WTC11 (cell line): ENCODE measurements at regions not wholly inside any gene's neighbourhood (a gene's known extent, or its start where the extent isn't known, plus 50 kb on each side); places are given as distances from the start of the nearest gene placed in this dataset.
A peak's percentile ranks its signal among the peaks of the same experiment; 100 is the strongest.

Experiments
- ATAC-seq: fragments of 200-7000 bp; cut with Tn5 transposase; 2 replicates; pipeline ENCODE4 v1.10.0; 2021; ENCODE audit warnings: mild to moderate bottlenecking, moderate library complexity
- CTCF ChIA-PET: fragments of 300-600 bp; sonication (Branson Sonifier 250); formaldehyde crosslinking; loops from one replicate; lab custom pipeline; 2021; ENCODE audit warnings: antibody characterized with exemption; lab: Charles Lee
- POLR2A ChIA-PET: fragments of 350-600 bp; sonication (Branson Sonifier 250); formaldehyde crosslinking; loops from one replicate; lab custom pipeline; 2021; ENCODE audit warnings: antibody characterized with exemption; lab: Charles Lee
- DNase-seq: peaks from one replicate; pipeline ENCODE4 v3.0.0; 2021; ENCODE audit warnings: low spot score
- H3K27ac Mint-ChIP-seq: 2 replicates; pipeline ENCODE4 v1.8.0; 2021; ENCODE audit warnings: mixed read lengths
- H3K27me3 Mint-ChIP-seq: 2 replicates; pipeline ENCODE4 v1.8.0; 2021; ENCODE audit warnings: low read depth, mild to moderate bottlenecking, moderate library complexity, mixed read lengths
- H3K36me3 Mint-ChIP-seq: 2 replicates; pipeline ENCODE4 v1.8.0; 2021; ENCODE audit warnings: mixed read lengths
- H3K4me1 Mint-ChIP-seq: 2 replicates; pipeline ENCODE4 v1.8.0; 2022; ENCODE audit warnings: mixed read lengths
- H3K4me3 Mint-ChIP-seq: 2 replicates; pipeline ENCODE4 v1.8.0; 2021; ENCODE audit warnings: mild to moderate bottlenecking, moderate library complexity, mixed read lengths
- H3K9me3 Mint-ChIP-seq: 2 replicates; pipeline ENCODE4 v1.8.0; 2021; ENCODE audit warnings: mixed read lengths
- ATF2 ChIP-seq: sonication (generic); formaldehyde crosslinking; IDR thresholded peaks from 2 replicates; pipeline ENCODE4 v1.8.1; 2022; ENCODE audit warnings: low read depth, missing genetic modification reagents, borderline replicate concordance
- CREM ChIP-seq: sonication (generic); formaldehyde crosslinking; IDR thresholded peaks from 2 replicates; pipeline ENCODE4 v1.8.1; 2022; ENCODE audit warnings: mild to moderate bottlenecking, missing genetic modification reagents, moderate library complexity
- GABPB1 ChIP-seq: sonication (generic); formaldehyde crosslinking; IDR thresholded peaks from 2 replicates; pipeline ENCODE4 v1.8.1; 2023; ENCODE audit warnings: mild to moderate bottlenecking, missing genetic modification reagents
- JAZF1 ChIP-seq: fragments of 250-450 bp; sonication (Bioruptor Pico); IDR thresholded peaks from 2 replicates; pipeline ENCODE4 v1.9.0; 2021; ENCODE audit warnings: moderate library complexity, mild to moderate bottlenecking, inconsistent platforms
- JUN ChIP-seq: sonication (generic); formaldehyde crosslinking; IDR thresholded peaks from 2 replicates; pipeline ENCODE4 v1.8.0; 2023; ENCODE audit warnings: mild to moderate bottlenecking, missing genetic modification reagents
- MYBL2 ChIP-seq: sonication (generic); formaldehyde crosslinking; IDR thresholded peaks from 2 replicates; pipeline ENCODE4 v1.8.1; 2023; ENCODE audit warnings: mild to moderate bottlenecking, moderate library complexity, missing genetic modification reagents
- OVOL2 ChIP-seq: fragments of 250-450 bp; sonication (Bioruptor Pico); IDR thresholded peaks from 2 replicates; pipeline ENCODE4 v1.9.0; 2021; ENCODE audit warnings: mild to moderate bottlenecking, borderline replicate concordance
- PREB ChIP-seq: sonication (generic); formaldehyde crosslinking; IDR thresholded peaks from 2 replicates; pipeline ENCODE4 v1.8.1; 2022; ENCODE audit warnings: mild to moderate bottlenecking, missing genetic modification reagents, moderate library complexity, borderline replicate concordance
- PRRX2 ChIP-seq: fragments of 250-450 bp; sonication (Bioruptor Pico); IDR thresholded peaks from 2 replicates; pipeline ENCODE4 v1.8.0; 2021; ENCODE audit warnings: mild to moderate bottlenecking
- SMAD4 ChIP-seq: sonication (generic); formaldehyde crosslinking; IDR thresholded peaks from 2 replicates; pipeline ENCODE4 v1.8.0; 2022; ENCODE audit warnings: mild to moderate bottlenecking, missing genetic modification reagents
- TEAD1 ChIP-seq: sonication (generic); formaldehyde crosslinking; IDR thresholded peaks from 2 replicates; pipeline ENCODE4 v1.8.0; 2022; ENCODE audit warnings: mild to moderate bottlenecking, missing genetic modification reagents
- ZNF232 ChIP-seq: sonication (generic); formaldehyde crosslinking; IDR thresholded peaks from 2 replicates; pipeline ENCODE4 v1.8.0; 2022; ENCODE audit warnings: mild to moderate bottlenecking, missing genetic modification reagents
- ZNF317 ChIP-seq: sonication (generic); formaldehyde crosslinking; IDR thresholded peaks from 2 replicates; pipeline ENCODE4 v1.8.1; 2023; ENCODE audit warnings: low read depth, mild to moderate bottlenecking, moderate library complexity, missing genetic modification reagents, borderline replicate concordance
- ZNF425 ChIP-seq: fragments of 250-450 bp; sonication (Bioruptor Pico); conservative IDR thresholded peaks from 2 replicates; pipeline ENCODE4 v1.9.0; 2021; ENCODE audit warnings: mild to moderate bottlenecking
- ZNF532 ChIP-seq: fragments of 250-450 bp; sonication (Bioruptor Pico); IDR thresholded peaks from 2 replicates; pipeline ENCODE4 v1.9.0; 2021; ENCODE audit warnings: mild to moderate bottlenecking, borderline replicate concordance

GRCh38 chr17:59512844-59513385, 52.5 kb upstream of the DHX40 start:
- CTCF ChIA-PET = interaction anchor here (1.2 kb wide), 1 partner anchor 9 kb away, joined by 3 read pairs; no protein-coding TSS in a partner anchor
- H3K27me3 Mint-ChIP-seq = no peaks in the 10 kb centered on the region
- POLR2A ChIA-PET = no interaction called here
- no peak overlapping the region for H3K4me3 Mint-ChIP-seq
- no peaks in the 10 kb centered on the region; the same call in 1 of the 2 replicates for H3K4me1 Mint-ChIP-seq
- no peaks in the 10 kb centered on the region for H3K9me3 Mint-ChIP-seq
- no peaks in the 10 kb centered on the region for H3K36me3 Mint-ChIP-seq
- no peak for TF ChIP-seq JUN (CRISPR knock-in tag)
- TF ChIP-seq CREM (CRISPR knock-in tag) = no peak
- TF ChIP-seq TEAD1 = no peak
- TF ChIP-seq JAZF1 (CRISPR knock-in tag) = no peak
- TF ChIP-seq ZNF317 (CRISPR knock-in tag) = no peak
- no peak for TF ChIP-seq ZNF532
- TF ChIP-seq OVOL2 (CRISPR knock-in tag) = no peak
- no peak for TF ChIP-seq ATF2 (CRISPR knock-in tag)
- no peak for TF ChIP-seq ZNF425 (CRISPR knock-in tag)
- no peak for TF ChIP-seq MYBL2 (CRISPR knock-in tag)
- TF ChIP-seq SMAD4 (CRISPR knock-in tag) = no peak
- no peak for TF ChIP-seq PREB (CRISPR knock-in tag)
- TF ChIP-seq PRRX2 (CRISPR knock-in tag) = no peak
- TF ChIP-seq, all 79 proteins: peak for 0
- H3K27ac Mint-ChIP-seq = no peak overlapping the region
- no peak for DNase-seq
- ATAC-seq = no peak

- CTCF ChIA-PET = no interaction called here
- TF ChIP-seq ZNF232 (CRISPR knock-in tag) (no peak), GABPB1 (CRISPR knock-in tag) (peak; percentile 85)
- TF ChIP-seq, all 79 proteins: peak for 1
- Mint-ChIP-seq H3K27me3 (no peaks in the 10 kb centered on the region), H3K27ac (no peak overlapping the region), H3K36me3 (no peaks in the 10 kb centered on the region), H3K4me3 (no peak overlapping the region), H3K4me1 (no peaks in the 10 kb centered on the region; the same call in 1 of the 2 replicates), H3K9me3 (no peaks in the 10 kb centered on the region)
- DNase-seq (no peak), ATAC-seq (no peak)
- POLR2A ChIA-PET = no interaction called here
These were observed 51.2 kb upstream of the DHX40 start for GRCh38 chr17:59513934-59514841.
